Thyroid gland (tissue), 4 donors: ENCODE measurements at regions not wholly inside any gene's neighbourhood (a gene's known extent, or its start where the extent isn't known, plus 50 kb on each side); places are given as distances from the start of the nearest gene placed in this dataset.

Experiments
- CTCF ChIP-seq, 6 experiments: fragments of 200-600 bp in 3 of 6; fragments of 450-650 bp in 3 of 6; sonication (generic) in 3 of 6; IDR thresholded peaks; one replicate each; pipeline ENCODE4 v1.5.1; 2016 to 2019; ENCODE audit warnings: antibody characterized with exemption in 6 of 6, mild to moderate bottlenecking in 2 of 6, inconsistent platforms in 1 of 6, moderate library complexity in 1 of 6
- POLR2A ChIP-seq, 2 donors: fragments of 450-650 bp; IDR thresholded peaks; one replicate each; pipeline ENCODE4 v1.6.1; 2017; ENCODE audit warnings: antibody characterized with exemption in 2 of 2, mild to moderate bottlenecking in 2 of 2, moderate library complexity in 1 of 2

GRCh38 chr7:42485301-42485766, 248.3 kb upstream of the GLI3 start:
- TF ChIP-seq CTCF (IDR thresholded peaks at IDR 0.05) (no peak), POLR2A (IDR thresholded peaks at IDR 0.05) (no peak)
